GM06990 (cell line): ENCODE measurements at regions not wholly inside any gene's neighbourhood (a gene's known extent, or its start where the extent isn't known, plus 50 kb on each side); places are given as distances from the start of the nearest gene placed in this dataset.

ENCODE experiments used
- DNase-seq: peaks from one replicate; pipeline ENCODE4 v3.0.0-alpha.2; 2011; ENCODE audit not compliant: insufficient read length; ENCODE audit errors: extremely low read depth
- H3K27me3 ChIP-seq: replicated peaks from 2 replicates; pipeline ENCODE4 v1.6.0; 2011; ENCODE audit warnings: low read length; ENCODE audit not compliant: control insufficient read depth, insufficient read depth
- H3K36me3 ChIP-seq: 2 replicates; pipeline ENCODE4 v1.5.1; 2011; ENCODE audit warnings: low read length; ENCODE audit not compliant: control insufficient read depth, insufficient read depth
- H3K4me3 ChIP-seq: replicated peaks from 2 replicates; pipeline ENCODE4 v1.5.1; 2011; ENCODE audit warnings: low read depth, mild to moderate bottlenecking, control low read depth, low read length
- CTCF ChIP-seq: IDR thresholded peaks from 2 replicates; pipeline ENCODE4 v1.5.1; 2011; ENCODE audit warnings: low read length, control low read depth, mild to moderate bottlenecking, inconsistent platforms; ENCODE audit not compliant: insufficient read depth, poor library complexity, severe bottlenecking

- Histone ChIP-seq H3K4me3 (no peak overlapping the region), H3K36me3 (no peaks in the 10 kb centered on the region), H3K27me3 (no peaks in the 10 kb centered on the region; the same call in 1 of the 2 replicates)
- TF ChIP-seq CTCF: no peak
- DNase-seq: no peak
Observed at GRCh38 chr20:43248341-43248740, 58.6 kb upstream of the PTPRT start.

- TF ChIP-seq CTCF: no peak
- peaks cover 1% of the 10 kb centered on the region; the same call in 1 of the 2 replicates for H3K27me3 ChIP-seq
- no peak for DNase-seq
- H3K4me3 ChIP-seq: no peak overlapping the region
- H3K36me3 ChIP-seq: no peaks in the 10 kb centered on the region
Observed at GRCh38 chr20:43247361-43247760, 57.7 kb upstream of the PTPRT start.

GRCh38 chr20:43244647-43245046 is 54.9 kb upstream of the PTPRT start:
- no peak overlapping the region for H3K4me3 ChIP-seq
- H3K27me3 ChIP-seq: peaks cover 1% of the 10 kb centered on the region; the same call in 1 of the 2 replicates
- no peaks in the 10 kb centered on the region for H3K36me3 ChIP-seq
- DNase-seq: no peak
- TF ChIP-seq CTCF: no peak

- H3K36me3 ChIP-seq: no peaks in the 10 kb centered on the region
- no peak for DNase-seq
- H3K4me3 ChIP-seq: no peak overlapping the region
- peak; percentile 41 for TF ChIP-seq CTCF
- peaks cover 1% of the 10 kb centered on the region; the same call in 1 of the 2 replicates for H3K27me3 ChIP-seq
Observed at GRCh38 chr20:43243672-43244269, 54.1 kb upstream of the PTPRT start.

- H3K27me3 ChIP-seq: peaks cover 1% of the 10 kb centered on the region; the same call in 1 of the 2 replicates
- no peak for TF ChIP-seq CTCF
- no peak for DNase-seq
- no peak overlapping the region for H3K4me3 ChIP-seq
- no peaks in the 10 kb centered on the region for H3K36me3 ChIP-seq
Observed at GRCh38 chr20:43241057-43241702, 51.5 kb upstream of the PTPRT start.
